Duodenal mucosa (tissue), 2 donors: ENCODE measurements at regions not wholly inside any gene's neighbourhood (a gene's known extent, or its start where the extent isn't known, plus 50 kb on each side); places are given as distances from the start of the nearest gene placed in this dataset.

Experiments used
- H3K27ac ChIP-seq: one replicate; pipeline ENCODE4 v1.7.0; 2013; ENCODE audit warnings: low read depth, low read length
- H3K27me3 ChIP-seq, 2 donors: one replicate each; pipeline ENCODE4 v1.7.0; 2013; ENCODE audit warnings: low read length in 2 of 2, control low read depth in 1 of 2; ENCODE audit not compliant: insufficient read depth in 2 of 2, control insufficient read depth in 1 of 2
- H3K36me3 ChIP-seq, 2 donors: one replicate each; pipeline ENCODE4 v1.7.0; 2013; ENCODE audit warnings: low read length in 2 of 2, control low read depth in 1 of 2; ENCODE audit not compliant: insufficient read depth in 2 of 2, control insufficient read depth in 1 of 2
- H3K4me1 ChIP-seq, 2 donors: one replicate each; pipeline ENCODE4 v1.7.0; 2013; ENCODE audit warnings: low read length in 2 of 2, control low read depth in 1 of 2; ENCODE audit not compliant: insufficient read depth in 2 of 2, control insufficient read depth in 1 of 2
- H3K4me3 ChIP-seq, 2 donors: one replicate each; pipeline ENCODE4 v1.7.0; 2013; ENCODE audit warnings: low read length in 2 of 2, low read depth in 1 of 2
- H3K9ac ChIP-seq, 2 donors: one replicate each; pipeline ENCODE4 v1.7.0; 2013; ENCODE audit warnings: low read length in 2 of 2, low read depth in 1 of 2
- H3K9me3 ChIP-seq, 2 donors: one replicate each; pipeline ENCODE4 v1.7.0; 2013; ENCODE audit warnings: low read length in 2 of 2, control low read depth in 1 of 2; ENCODE audit not compliant: control insufficient read depth in 1 of 2

DNA sequence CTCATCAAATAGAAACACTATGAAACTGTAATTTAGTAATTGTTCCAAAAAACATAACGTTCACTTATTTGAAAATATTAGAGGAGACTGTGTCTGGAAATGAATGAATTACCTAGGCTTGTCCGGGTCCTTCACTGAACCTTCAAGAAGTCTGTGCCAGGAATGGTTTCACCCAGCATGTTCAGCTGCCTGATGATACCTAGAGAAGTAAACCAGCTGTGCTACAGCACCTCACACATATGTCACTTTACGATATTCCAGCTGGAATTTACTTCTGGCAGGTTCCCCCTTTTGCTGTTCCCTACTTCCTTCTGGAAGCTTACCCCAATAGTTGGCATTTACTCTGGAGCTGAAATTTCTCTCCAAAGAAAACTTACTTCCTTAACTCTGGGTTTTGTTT lies 906.5 kb downstream of the FAT4 start:
- Histone ChIP-seq H3K9me3 (no peaks in the 10 kb centered on the region), H3K4me3 (no peak overlapping the region), H3K9ac (no peak overlapping the region), H3K36me3 (no peaks in the 10 kb centered on the region), H3K27ac (no peak overlapping the region), H3K4me1 (no peaks in the 10 kb centered on the region), H3K27me3 (no peaks in the 10 kb centered on the region)

DNA sequence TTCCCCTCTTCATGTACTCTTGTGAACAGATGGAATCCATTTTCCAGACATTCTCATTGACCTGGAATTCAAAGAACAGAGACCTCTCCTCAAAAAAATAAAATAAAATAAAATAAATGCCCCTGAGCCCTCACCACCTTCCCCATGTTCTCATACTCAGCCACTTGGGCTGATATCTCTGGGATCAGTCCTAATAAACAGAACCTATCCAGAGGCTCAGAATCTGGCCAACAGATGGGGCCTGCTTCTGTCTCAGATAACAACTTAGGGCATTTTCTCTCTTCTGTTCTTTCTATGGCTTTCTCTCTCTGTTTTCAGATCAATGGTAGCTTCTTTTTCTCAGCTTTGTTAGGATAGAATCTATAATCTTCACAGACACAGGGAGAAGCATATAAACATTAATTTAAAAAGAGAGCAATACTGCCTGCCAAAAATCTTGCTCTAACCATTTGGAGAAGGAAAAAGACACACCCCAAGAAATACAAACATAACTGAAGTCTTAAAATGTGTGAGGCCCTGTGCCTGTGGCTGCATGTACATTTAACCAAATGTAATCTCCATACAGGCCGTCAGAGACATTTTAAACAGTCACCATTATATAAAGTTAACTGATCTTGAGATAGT lies 907.1 kb downstream of the FAT4 start:
- Histone ChIP-seq H3K9me3 (no peaks in the 10 kb centered on the region), H3K4me3 (no peak overlapping the region), H3K36me3 (no peaks in the 10 kb centered on the region), H3K4me1 (no peaks in the 10 kb centered on the region), H3K9ac (no peak overlapping the region), H3K27ac (no peak overlapping the region), H3K27me3 (no peaks in the 10 kb centered on the region)

DNA sequence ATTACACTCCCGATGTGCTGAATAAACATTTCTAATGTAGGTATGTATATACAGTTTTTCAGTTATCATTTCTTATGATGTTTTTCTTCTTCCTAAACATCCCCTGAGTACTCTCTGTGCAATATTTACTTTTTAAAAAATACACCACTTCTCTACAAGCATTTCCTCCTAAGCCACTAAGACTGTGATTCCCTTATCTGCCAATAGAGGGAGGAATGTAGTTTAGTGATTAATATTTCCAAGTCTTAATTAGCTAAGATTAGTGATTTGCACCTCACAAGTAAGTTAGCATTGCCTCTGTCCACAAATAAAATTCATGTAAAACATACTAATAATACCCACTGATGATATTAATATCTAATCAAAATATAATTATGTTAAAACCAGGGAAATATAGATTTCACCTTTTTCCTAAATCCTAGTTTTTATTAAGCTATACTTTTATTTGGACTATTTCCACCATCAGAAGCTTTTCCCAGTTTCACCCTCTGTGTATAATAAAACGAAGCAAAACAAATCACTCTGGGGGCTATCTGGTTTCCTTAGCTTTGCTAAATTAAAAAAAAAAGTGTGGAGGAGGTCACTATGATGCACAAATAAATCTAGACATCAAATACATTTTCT lies 909.1 kb downstream of the FAT4 start:
- Histone ChIP-seq H3K9ac (no peak overlapping the region), H3K9me3 (no peaks in the 10 kb centered on the region), H3K27me3 (no peaks in the 10 kb centered on the region), H3K27ac (no peak overlapping the region), H3K36me3 (no peaks in the 10 kb centered on the region), H3K4me1 (no peaks in the 10 kb centered on the region), H3K4me3 (no peak overlapping the region)

DNA sequence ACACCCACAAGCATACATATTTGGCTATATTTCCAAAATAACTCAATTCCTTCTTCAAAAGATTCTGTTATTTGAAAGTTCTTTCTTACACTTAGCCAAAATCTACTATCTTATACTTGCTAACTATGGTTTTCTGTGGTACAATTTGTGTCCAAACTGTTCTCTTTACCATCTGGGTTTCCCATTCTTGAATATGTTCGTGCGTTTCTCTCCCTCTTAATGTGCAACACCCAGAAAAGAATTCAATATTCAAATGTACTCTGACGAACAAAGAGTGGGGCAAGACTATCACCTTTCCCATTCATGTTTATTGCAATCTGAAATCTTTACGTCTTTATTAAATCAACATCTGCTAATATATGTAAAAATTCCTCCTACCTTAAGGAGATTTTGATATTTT lies 912.7 kb downstream of the FAT4 start:
- Histone ChIP-seq H3K27ac (no peak overlapping the region), H3K4me1 (no peaks in the 10 kb centered on the region), H3K9me3 (no peaks in the 10 kb centered on the region), H3K27me3 (no peaks in the 10 kb centered on the region), H3K9ac (no peak overlapping the region), H3K36me3 (no peaks in the 10 kb centered on the region), H3K4me3 (no peak overlapping the region)

DNA sequence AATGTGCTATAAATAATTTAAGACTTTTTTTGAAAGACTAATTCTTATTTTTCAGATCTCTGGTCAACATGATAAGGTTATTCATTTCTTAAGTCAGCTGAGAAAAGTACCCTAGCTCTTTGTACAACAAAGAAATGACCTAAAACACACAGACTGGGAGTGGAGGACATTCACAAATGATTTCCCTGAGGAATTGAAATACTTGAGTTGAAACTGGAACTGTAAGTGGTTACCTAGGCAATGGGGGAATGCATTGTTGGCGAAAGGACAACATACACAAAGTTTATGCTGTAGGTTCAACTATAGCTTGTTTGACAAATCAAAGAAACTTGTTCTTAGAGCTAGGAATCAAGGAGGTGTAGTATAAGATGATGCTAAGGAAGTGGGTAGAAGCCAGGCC lies 915.5 kb downstream of the FAT4 start:
- Histone ChIP-seq H3K9me3 (peaks cover 0 to 5% of the 10 kb centered on the region in 2 donors), H3K27ac (no peak overlapping the region), H3K9ac (no peak overlapping the region), H3K4me1 (no peaks in the 10 kb centered on the region), H3K27me3 (no peaks in the 10 kb centered on the region), H3K36me3 (no peaks in the 10 kb centered on the region), H3K4me3 (no peak overlapping the region)

DNA sequence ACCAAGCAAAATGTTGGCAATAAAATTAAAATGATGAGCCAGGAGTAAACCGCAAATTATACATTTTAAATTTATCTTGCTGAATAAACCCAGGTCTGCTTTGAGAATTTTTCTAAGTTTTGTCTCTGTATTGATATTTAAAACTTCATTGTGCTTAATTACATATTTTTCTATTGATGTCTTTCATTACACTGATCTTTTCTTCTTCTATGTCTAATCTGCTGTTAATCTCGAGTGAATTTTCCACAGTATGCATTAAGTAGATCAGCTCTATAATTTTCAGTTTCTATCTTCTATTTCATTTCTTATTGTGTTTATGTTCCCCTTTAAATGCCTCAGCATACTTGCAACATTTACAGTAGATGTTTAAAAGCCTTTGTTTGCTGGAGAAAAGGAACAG lies 918.7 kb downstream of the FAT4 start:
- Histone ChIP-seq H3K9ac (no peak overlapping the region), H3K4me1 (no peaks in the 10 kb centered on the region), H3K4me3 (no peak overlapping the region), H3K36me3 (no peaks in the 10 kb centered on the region), H3K27me3 (no peaks in the 10 kb centered on the region), H3K9me3 (peaks cover 0 to 8% of the 10 kb centered on the region in 2 donors), H3K27ac (no peak overlapping the region)

DNA sequence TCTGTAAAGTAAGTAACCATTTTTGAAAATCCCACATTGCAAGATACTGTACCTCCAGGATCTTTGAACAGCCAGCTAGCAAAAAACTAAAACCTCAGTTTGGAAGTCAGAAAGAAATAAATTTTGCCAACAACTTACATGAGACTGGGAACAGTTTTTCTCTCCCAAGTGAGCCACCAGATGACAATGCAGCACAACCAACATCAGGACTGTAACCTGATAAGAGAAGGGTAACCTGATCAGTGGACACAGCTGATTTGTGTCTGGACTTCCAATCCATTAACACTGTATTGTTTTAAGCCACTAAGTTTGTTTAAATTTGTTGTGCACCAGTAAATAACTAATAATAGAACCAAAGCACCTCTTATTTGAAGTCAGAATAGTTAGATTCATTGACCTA lies 923.3 kb downstream of the FAT4 start:
- Histone ChIP-seq H3K4me3 (no peak overlapping the region), H3K9me3 (peaks cover 0 to 8% of the 10 kb centered on the region in 2 donors), H3K27me3 (no peaks in the 10 kb centered on the region), H3K27ac (no peak overlapping the region), H3K36me3 (no peaks in the 10 kb centered on the region), H3K9ac (no peak overlapping the region), H3K4me1 (no peaks in the 10 kb centered on the region)

DNA sequence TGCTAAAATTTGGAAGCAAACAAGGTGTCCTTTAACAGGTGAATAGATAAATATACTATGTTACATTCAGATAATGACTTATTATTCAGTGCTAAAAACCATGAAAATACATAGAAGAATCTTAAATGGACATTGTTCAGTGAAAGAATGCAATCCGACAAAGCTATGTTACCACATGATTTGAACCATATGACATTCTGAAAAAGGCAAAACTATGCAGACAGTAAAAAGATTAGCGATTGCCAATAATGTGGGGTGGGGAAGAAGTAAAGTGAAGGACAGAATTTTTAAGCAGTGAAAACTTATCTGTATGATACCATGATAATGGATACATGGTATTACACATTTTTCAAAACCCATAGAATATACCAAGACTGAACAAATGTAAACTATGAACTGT lies 926.9 kb downstream of the FAT4 start:
- peaks cover 0 to 2% of the 10 kb centered on the region in 2 donors for H3K9me3 ChIP-seq
- no peaks in the 10 kb centered on the region for H3K4me1 ChIP-seq
- no peak overlapping the region for H3K4me3 ChIP-seq
- H3K9ac ChIP-seq: no peak overlapping the region
- no peaks in the 10 kb centered on the region for H3K36me3 ChIP-seq
- H3K27me3 ChIP-seq: no peaks in the 10 kb centered on the region
- H3K27ac ChIP-seq: no peak overlapping the region

DNA sequence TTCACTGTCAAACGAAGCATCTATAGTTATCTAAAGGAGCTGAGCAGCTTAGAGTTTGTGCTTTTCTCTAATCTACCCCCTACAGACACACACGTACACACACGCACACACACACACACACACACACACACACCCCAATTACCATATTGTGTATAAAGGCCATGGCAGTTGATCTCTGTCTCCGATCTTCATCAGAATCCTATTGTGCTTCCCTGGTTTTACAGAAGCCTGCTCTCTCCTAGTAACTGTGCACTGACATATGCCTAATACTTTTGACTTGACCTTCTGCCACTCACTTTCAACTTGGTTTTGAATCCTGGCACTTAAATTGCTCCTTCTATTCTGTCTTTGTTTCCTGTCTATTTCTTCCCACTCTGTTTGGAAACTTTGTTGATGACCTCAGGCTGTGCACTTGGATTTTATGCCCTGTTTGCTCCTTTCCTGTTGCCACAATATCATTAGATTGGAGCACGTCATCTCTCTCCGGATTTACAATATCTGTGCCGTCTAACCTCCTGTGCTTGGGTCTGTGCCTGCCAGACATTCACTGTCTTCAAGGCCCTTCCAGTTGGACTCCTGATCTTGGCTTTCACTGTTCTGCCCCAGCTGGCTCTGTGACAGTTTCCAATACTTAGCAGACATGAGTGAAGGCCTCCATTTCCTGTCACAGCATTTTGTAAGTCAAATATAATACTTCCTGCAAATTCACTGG lies 928.1 kb downstream of the FAT4 start:
- Histone ChIP-seq H3K4me3 (no peak overlapping the region), H3K9me3 (peaks cover 0 to 2% of the 10 kb centered on the region in 2 donors), H3K27me3 (no peaks in the 10 kb centered on the region), H3K36me3 (no peaks in the 10 kb centered on the region), H3K4me1 (no peaks in the 10 kb centered on the region), H3K9ac (no peak overlapping the region), H3K27ac (no peak overlapping the region)

DNA sequence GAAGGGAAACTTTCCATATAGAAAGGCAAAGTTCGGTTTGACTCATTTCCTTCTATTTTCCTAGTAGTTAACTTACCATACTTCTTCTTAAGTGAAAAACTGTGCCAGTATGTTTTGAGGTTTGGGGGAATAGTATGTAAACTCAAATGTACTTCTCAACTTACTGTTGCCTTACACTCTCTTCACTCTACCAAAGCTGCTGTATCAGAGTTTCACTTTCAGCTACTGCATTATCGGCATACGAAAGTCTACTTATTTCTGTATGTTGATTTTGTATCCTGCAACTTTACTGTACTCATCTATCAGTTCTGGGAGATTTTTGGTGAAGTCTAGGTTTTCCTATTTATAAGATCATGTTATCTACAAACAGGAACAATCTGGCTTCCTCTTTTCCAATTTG lies 932.7 kb downstream of the FAT4 start:
- Histone ChIP-seq H3K4me3 (no peak overlapping the region), H3K27me3 (no peaks in the 10 kb centered on the region), H3K9ac (no peak overlapping the region), H3K27ac (no peak overlapping the region), H3K4me1 (no peaks in the 10 kb centered on the region), H3K36me3 (no peaks in the 10 kb centered on the region), H3K9me3 (peaks cover 0 to 2% of the 10 kb centered on the region in 2 donors)
